Effector CD4-positive, alpha-beta T cell (primary cell): ENCODE measurements at regions not wholly inside any gene's neighbourhood (a gene's known extent, or its start where the extent isn't known, plus 50 kb on each side); places are given as distances from the start of the nearest gene placed in this dataset.
"Not testable (repeated sequence)": the region's sequence is repeated elsewhere in the genome, so short reads cannot be mapped to it uniquely, and the experiment has no call there.

Experiments used
- DNase-seq: peaks from one replicate; pipeline ENCODE4 v3.0.0-alpha.2; 2020

DNA sequence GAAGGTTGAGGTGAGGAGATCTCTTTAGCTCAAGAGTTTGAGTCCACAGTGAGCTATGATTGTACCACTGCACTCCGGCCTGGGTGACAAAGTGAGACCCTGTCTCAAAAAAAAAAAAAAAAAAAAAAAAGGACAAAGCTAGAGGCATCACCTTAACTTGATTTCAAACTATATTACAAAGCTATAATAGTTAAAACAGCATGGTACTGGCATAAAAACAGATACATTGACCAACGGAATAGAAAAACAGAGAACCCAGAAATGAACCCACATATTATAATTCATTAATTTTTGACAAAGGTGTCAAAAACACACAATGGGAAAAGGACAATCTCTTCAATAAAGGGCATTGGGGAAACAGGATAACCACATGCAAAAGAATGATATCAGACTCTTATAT, 50.8 kb upstream of the MBOAT1 start:
- no peak for DNase-seq

DNA sequence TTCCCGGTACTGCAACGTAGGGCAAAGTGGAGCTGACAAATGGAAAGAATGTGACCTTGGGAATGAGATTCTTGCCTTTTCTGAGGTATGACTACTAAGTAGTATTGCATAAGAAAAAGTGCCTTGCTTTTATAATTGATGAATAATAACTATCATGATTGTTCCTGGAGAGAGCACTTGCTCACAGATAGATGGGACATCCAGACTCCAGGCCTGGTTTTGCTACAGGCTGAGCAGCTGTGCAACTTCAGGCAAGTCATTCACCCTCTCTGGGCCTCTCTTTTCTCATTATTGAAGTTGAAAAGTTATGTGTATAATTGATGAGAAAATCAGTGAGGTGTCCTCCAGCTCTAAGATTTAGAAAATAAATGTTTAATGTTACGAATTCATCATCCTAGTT, 53.6 kb upstream of the MBOAT1 start:
- DNase-seq = no peak

DNA sequence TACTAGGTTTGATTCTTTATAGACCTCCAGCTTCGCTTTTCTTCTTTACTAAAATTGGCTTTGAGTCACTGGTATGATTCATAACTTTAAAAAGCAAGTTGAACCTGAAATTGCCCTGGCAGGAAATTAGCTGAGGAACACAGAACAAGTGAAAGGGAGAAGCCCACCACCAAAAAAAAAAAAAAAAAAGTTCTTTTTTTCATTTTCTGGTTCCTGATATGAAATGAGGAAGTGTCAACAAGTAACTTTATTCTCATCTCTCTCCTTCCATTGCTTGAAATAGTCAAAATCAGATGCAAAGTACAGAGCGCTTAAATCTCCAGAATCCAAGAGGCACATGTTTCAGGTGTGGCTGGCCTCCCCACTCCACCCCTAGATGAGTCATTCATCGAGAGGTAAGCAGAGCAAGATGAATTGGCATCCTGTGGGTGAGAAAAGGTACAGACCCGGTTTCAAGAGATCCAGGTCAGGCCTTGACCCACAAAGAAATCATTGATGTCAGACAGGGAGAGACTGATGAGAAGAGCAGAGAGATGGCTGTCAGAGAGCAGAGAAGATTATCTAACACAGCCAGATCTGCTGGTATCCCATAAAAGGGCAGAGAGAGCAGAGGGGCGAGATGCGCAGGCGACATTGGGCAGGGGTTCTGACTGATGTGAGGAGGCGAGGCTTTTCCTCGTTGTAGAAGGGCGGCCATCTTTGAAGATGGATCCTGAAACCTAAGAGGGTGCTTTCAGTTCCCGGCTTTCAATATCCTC, 54.8 kb upstream of the MBOAT1 start:
- DNase-seq = no peak

DNA sequence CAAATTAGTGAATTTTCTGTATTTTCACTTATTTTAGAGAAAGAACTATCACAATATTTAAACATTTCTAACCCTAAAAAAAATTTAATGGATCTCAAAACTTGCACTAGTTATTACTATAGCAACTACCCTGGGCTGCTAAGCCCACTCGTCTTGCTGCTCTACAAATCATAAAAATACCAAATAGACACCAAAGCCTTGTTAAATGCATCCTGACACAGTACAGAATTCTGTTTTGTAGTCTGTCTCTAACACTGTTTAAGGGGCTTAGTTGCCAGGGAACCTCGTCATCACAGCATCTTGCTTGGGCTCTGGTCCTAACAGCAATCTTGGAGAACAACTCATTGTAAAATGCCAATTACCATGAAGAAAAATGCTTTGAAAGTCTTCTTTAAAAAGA, 56.9 kb upstream of the MBOAT1 start:
- no peak for DNase-seq

DNA sequence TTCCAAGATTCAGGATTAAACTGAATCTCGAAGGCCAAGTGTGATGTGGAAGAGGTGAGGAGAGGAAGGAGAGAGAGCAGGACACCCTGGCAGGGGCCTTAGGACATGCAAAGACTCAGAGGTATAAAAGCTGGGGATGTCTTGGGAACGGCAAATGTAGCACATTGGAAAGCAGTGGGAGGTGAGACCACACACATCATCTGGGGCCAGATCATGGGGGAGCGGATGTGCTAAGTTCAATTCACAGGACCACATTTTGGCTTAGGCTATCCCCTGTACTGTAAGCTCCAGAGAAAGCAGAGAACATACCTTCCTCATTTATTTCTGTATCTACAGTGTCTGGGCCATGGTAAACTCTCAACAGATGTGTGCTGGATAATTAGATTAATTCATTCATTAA, 59.5 kb upstream of the MBOAT1 start:
- no peak for DNase-seq

DNA sequence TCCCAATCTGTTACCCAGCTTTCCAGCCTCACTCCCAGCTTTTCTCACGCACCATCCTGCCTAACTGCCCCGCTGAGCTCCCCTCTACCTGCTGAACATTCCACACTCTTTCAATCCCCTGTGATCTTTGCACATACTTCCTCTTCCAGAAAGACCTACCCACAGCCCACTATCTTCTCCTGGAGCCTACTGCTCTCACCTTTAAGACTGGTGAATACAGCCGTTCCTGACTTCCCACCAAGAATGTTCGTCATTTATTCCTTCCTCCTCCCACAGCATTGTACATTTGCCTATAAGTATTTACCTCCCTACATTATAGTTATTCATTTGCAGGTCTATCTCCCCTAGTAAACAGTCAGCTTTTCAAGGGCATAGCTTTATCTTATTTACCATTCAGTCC, 61.9 kb upstream of the MBOAT1 start:
- no peak for DNase-seq

DNA sequence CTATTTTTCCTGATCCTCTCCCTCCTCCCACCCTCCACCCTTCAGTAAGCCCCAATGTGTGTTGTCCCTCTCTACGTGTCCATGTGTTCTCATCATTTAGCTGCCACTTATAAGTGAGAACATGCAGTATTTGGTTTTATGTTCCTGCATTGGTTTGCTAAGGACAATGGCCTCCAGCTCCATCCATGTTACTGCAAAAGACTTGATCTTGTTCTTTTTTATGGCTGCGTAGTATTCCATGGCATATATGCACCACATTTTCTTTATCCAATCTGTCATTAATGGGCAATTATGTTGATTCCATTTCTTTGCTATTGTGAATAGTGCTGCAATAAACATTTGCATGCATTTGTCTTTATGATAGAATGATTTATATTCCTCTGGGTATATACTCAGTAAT, 63.6 kb upstream of the MBOAT1 start:
- DNase-seq = not testable (repeated sequence)

DNA sequence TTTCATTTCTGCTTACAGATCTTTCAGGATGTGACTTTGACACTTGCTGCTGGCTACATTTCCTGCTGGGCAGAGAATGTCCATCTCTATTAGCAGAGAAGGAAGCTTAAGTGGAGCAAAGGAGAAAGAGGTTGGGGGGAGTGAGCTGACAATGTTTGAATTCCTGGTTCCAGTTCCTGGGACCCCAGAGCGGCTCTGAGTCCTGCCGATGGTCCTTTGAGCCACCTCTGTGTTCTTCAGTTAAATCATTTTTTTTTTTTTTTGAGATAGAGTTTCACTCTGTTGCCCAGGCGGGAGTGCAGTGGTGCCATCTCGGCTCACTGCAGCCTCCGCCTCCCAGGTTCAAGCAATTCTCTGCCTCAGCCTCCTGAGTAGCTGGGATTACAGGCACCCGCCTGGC, 65.5 kb upstream of the MBOAT1 start:
- not testable (repeated sequence) for DNase-seq

DNA sequence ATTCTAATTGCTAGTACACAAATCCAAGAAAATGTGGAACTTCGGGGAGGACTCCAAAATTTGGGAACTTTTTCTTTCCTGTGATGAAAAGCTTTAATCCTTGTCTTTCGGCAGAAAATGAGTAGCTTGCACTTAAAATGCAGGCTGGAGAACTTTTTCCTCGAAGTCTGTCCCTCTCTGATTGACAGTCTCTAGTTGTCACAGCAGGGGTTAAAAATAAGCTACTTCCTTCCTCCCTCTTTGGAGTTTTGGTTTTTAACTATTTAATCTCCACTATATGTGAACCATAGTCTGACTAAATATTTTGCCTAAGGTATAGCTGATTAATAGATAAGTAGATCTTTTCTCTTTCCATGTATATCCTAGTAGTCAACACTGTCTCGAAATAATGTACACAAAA, 66.8 kb upstream of the MBOAT1 start:
- no peak for DNase-seq

DNA sequence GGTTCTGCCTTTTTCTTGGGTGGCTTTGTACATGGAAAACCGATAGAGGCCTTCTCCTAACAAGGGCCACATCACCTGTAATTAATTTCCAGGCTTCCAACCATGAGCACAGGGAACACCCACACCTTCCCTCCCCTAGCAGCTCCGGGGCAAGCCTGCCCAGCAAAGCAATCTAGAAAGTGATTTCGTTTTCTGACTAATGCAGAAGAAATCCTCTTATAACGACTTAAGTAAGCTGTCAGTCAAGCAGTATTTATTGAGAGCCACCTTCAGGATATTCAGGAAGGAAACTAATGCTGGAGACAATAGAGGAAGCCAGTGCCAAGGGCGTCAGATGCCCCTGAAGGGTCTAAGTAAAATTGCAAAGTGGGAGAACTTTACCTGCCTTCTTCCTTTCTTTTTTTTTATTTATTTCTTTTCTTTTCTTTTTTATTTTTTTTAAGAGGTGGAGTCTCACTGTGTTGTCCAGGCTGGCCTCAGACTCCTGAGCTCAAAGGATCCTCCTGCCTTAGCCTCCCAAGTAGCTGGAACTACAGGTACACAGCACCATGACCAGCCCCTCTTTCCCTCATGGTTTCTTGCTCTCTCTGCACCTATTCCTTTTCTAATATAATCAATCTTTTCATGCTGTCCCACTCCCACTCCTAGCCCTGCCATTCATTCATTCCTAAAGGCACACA, 67.5 kb upstream of the MBOAT1 start:
- no peak for DNase-seq

DNA sequence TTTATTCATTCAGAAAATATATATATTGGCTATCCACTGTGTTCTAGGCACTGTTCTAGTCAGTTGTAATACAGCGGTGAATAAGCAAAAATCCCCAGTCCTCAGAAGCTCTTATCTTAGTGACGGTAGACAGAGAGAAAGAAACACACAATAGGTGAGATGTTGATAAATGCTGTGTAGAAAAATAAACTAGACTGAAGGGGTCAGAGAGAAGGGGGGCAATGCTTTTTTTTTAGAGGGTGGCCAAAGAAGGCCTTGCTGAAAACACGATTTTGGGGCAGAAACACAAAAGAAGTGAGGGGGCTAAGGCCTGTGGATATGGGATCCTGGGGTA, 68.0 kb upstream of the MBOAT1 start:
- DNase-seq = no peak

DNA sequence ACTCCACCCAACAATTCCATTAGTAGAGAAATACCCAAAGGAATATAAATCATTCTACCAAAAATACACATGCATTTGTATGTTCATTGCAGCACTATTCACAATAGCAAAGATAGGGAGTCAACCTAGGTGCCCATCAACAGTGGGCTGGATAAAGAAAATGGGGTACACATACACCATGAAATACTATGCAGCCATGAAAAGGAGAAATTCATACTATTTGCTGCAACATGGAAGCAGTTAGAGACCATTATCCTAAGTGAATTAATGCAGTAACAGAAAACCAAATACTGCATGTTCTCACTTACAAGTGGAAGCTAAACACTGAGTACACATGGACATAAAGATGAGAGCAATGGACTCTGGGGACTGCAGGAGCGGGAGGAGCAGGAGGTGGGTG, 72.4 kb upstream of the MBOAT1 start:
- DNase-seq = no peak

DNA sequence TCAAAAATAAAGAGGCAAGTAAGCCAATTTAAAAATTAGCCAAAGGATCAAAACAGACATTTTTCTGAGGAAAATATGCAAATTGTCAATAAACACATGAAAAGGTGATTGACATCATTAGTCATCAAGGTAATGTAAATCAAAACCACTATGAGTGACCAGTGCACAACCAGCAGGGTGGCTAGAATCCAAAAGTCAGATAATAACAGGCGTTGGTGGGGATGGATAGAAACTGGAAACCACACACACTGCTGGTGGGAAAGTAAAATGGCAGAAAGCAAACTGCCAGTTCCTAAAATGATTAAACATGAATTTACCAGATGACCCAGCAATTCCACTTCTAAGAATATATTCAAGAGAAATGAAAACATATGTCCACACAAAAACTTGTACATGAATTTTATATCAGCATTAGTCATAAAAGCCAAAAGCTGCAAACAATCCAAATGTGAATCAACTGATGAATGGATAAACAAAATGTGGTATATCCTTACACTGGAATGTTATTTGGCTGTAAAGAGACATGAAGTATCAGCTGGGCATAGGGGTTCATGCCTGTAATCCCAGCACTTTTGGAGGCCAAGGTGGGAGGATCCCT, 74.8 kb upstream of the MBOAT1 start:
- no peak for DNase-seq

DNA sequence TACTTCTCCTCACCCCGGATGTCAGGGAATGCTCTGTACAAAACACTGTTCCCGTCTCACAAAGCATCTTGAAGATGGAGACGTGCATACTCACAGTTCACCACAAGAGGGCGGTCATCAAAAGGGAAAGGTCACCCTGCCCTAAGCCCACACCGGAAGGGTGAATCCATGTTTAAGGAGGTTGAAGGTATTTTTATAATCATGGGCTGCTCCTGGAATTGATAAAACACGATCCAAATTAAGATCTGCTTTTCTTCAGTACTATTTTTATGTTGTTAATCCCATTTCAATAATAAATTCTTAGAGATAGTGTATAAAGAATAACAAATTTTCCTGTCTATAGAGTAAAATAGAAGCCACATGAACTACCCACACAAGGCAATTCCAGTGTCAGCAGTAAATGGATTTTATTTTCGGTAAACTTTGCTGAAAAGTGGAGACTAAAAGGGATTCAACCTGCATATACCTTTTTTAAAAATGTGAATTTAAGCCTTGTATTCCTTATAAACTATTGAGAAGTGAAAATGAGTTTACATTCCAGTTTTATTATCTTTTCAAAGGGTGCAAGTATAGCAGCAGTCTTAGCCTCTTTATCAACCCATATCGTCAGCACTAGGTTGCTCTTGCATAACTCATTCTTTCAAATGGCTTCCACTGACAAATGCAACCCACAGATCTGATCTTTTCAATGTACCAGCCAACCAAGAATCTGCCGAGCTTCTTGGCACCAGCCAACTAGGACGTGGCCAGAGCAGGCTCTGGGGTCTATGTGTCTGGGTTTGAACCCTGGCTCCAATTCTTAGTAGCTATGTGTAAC, 79.7 kb upstream of the MBOAT1 start:
- DNase-seq = peak; percentile 65

DNA sequence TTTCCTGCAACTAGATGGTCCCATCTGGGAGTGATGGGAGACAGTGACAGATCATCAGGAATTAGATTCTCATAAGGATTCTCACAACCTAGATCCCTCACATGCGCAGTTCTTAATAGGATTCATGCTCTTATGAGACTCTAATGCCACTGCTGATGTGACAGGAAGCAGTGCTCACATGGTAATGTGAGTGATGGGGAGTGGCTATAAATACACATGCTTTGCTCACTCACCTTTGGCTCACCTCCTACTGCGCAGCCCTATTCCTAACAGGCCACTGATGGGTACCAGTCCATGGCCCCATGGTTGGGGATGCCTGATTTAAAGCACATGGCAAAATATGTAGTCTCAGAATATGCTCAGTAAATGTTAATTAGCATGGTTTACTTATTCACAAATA, 80.6 kb upstream of the MBOAT1 start:
- DNase-seq = no peak

DNA sequence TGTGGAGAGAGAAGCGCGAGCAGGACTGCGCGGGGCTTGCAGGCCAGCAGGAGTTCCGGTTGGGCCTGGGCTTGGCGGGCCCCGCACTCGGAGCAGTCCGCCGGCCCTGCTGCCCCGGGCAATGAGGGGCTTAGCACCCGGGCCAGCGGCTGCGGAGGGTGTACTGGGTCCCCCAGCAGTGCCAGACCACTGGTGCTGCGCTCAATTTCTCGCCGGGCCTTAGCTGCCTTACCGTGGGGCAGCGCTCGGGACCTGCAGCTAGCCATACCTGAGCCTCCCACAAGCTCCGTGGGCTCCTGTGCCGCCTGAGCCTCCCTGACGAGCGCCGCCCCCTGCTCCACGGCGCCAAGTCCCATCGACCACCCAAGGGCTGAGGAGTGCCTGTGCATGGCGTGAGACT, 89.0 kb upstream of the MBOAT1 start:
- DNase-seq = no peak

DNA sequence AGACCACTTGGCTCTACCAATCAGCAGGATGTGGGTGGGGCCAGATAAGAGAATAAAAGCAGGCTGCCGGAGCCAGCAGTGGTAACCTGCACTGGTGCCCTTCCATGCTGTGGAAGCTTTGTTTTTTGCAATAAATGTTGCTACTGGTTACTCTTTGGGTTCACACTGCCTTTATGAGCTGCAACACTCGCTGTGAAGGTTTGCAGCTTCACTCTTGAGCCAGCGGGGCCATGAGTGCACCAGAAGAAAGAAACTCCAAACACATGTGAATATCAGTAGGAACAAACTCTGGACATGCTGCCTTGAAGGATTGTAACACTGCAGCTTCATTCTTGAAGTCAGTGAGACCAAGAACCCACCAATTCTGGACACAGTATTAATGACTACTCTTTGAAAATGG, 89.9 kb upstream of the MBOAT1 start:
- DNase-seq = no peak

DNA sequence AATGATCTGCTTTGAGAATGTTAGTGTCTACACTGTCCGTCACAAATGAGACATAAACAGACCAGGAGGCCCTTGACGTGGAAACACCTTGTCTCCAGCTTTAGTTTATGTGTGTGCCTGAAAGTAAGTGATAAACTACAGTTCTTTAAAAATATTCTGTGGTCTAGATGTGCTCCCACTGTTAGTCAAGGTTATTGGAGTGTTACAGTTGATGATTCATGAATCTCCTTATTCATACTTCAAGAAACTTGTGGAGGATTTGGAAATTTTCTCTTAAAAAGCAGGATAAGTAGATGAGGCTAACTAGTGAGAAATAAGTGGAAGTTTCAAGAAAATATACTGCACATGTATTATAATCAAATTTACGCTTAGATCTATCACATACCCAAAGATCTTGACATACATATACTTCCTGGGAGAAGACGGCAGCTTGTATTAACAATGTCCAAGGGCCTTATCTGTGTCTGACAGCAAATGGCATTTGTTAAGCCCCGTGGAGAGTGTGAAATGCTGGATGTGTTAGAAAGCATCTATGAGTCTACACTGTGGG, 90.5 kb upstream of the MBOAT1 start:
- DNase-seq = no peak

DNA sequence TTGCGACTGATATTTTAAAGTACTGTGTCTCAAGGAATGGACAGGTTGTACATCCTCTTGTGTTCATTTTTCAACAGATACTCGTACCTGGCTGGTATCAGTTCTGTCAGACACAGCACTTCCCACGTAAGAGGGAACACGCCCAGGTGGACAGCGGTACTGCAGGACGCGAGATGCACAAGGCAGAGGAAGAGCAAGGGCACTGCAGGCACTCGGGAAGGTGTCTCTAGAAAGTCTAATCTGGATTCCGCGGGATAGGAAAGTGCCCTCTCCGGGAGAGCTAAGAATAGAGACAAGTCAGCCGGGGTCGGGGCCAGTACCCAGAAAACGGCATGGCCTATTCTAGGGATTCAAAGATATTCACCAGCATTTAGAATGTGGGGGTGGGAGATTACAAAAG, 94.2 kb upstream of the MBOAT1 start:
- no peak for DNase-seq

DNA sequence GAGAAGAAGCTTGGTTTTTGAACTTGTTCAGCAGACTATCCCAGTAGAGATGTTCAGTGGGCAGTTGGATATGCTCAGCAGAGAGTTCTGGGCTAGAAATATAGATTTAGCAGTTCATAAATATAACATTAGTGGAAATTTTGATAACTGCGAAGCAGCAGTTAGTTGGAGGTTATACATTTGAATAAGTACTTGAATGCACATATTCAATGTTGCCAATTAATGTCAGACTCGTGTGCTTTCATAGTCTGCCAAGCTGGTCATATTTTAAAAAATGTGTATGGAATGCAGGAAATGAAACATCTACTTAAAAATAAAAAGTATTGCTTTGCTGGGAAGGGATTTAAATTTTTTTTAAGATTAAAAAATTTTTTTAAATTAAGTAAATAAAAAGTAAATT, 92.5 kb upstream of the E2F3 start:
- no peak for DNase-seq

DNA sequence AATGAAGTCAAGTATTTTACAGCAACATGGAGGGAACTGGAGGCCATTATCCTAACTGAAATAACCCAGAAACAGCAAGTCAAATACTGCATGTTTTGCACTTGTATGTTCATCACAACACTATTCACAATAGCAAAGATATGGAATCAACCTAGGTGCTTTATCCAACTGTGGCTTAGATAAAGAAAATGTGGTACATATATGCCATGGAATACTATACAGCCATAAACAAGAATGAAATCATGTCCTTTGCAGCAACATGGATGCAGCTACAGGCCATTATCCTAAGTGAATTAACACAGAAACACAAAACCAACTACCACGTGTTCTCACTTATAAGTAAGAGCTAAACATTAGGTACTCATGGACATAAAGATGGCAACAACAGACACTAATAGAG, 91.5 kb upstream of the E2F3 start:
- no peak for DNase-seq

DNA sequence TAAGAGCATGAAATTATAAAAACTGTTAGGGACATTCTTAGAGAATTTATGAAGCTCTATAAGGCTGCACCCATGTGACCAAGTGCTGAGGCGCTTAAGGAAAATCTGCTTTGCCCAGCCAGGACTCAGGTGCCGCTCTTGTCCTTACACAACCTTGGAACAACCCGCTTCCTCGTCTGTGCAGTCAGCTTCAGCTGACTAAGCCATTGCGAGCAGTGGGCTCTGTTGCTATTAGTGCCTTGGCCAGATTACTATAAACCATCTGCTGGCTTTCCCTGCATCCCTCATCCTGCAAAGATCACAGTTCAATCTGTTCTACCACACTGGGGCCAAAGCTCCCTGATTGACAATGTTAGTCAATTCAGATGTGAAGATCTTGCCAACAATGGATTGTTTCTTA, 89.1 kb upstream of the E2F3 start:
- DNase-seq = no peak

DNA sequence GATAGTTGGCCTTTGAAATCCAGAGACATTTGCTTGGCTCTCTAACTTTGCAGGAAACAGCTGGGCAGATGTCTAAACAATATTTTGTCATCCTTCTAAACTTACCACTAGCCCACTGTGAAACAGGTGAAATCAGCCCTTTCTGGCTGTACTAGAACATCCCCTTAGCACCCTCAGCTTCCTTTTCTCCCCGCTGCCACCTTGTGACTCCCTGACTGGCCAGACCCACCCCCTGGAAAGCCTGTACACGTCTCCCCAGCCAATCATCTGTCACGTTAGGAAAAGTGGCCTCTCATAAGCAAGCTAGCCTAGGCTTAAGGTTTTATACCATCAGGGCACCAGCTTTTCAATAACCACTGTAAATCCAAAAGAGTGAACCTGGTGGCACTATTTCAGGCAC, 88.6 kb upstream of the E2F3 start:
- no peak for DNase-seq
